T-helper 2 cell treated with Interferon-gamma antibody and Interleukin-4, amounts not matched to agents 5 μg/mL and 100 μg/mL, for 36 hours (primary cell): ENCODE measurements at regions not wholly inside any gene's neighbourhood (a gene's known extent, or its start where the extent isn't known, plus 50 kb on each side); places are given as distances from the start of the nearest gene placed in this dataset.

Source experiments
- DNase-seq: peaks from one replicate; pipeline ENCODE4 v3.0.0; 2021; ENCODE audit warnings: low spot score
- H3K27ac Mint-ChIP-seq: one replicate; pipeline ENCODE4 v1.8.0; 2021; ENCODE audit warnings: mild to moderate bottlenecking, mixed read lengths
- H3K27me3 Mint-ChIP-seq: one replicate; pipeline ENCODE4 v1.8.0; 2021; ENCODE audit warnings: low read depth, mixed read lengths
- H3K36me3 Mint-ChIP-seq: one replicate; pipeline ENCODE4 v1.8.0; 2021; ENCODE audit warnings: low read depth, mixed read lengths
- H3K4me1 Mint-ChIP-seq: one replicate; pipeline ENCODE4 v1.8.0; 2021; ENCODE audit warnings: low read depth, mixed read lengths
- H3K4me3 Mint-ChIP-seq: one replicate; pipeline ENCODE4 v1.8.0; 2022; ENCODE audit warnings: mild to moderate bottlenecking, moderate library complexity, mixed read lengths
- H3K9me3 Mint-ChIP-seq: one replicate; pipeline ENCODE4 v1.8.0; 2021; ENCODE audit warnings: mixed read lengths

- Mint-ChIP-seq H3K27ac (no peak overlapping the region), H3K4me3 (no peak overlapping the region), H3K9me3 (no peaks in the 10 kb centered on the region), H3K27me3 (no peaks in the 10 kb centered on the region), H3K4me1 (peaks cover 7% of the 10 kb centered on the region), H3K36me3 (no peaks in the 10 kb centered on the region)
- no peak for DNase-seq
Measured at GRCh38 chr6:8738951-8739350, 303.6 kb upstream of the SLC35B3 start.

DNA sequence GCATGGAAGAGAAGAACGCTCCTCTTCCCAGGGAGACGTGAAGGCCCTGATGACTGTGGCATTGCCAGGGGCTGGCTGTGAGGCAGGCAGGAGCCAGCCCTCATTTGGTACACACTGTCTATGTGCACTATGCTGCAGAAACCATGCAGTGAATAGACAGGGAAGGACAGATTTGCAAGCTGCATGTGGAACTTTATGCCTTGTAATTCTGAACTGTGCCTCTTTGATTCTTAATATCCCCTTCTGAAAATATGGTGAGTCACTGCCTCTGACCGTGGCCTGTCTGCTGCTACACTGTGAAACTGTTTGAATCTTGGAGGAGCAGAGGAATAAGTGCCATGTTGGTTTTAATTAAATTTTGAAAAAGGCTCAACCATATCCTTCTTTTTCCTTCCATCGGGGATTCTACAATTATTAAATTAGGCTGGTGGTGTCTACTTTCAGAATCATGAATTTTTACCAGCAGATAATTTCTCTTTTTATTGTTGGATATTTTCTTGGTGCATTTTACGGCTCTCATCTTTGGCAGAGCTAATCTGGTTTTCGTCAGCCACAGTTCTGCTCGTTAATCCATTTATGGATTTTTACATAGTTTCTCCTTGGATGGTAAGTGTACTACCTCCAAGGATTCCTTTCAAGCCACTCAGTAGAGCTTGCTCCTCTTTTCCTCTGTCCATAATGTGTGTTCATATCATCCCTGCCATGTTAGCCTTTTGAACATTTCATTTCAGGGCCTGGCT is 301.0 kb upstream of the SLC35B3 start:
- no peaks in the 10 kb centered on the region for H3K9me3 Mint-ChIP-seq
- no peak overlapping the region for H3K4me3 Mint-ChIP-seq
- H3K27ac Mint-ChIP-seq = no peak overlapping the region
- no peaks in the 10 kb centered on the region for H3K27me3 Mint-ChIP-seq
- DNase-seq = no peak
- no peaks in the 10 kb centered on the region for H3K4me1 Mint-ChIP-seq
- no peaks in the 10 kb centered on the region for H3K36me3 Mint-ChIP-seq

GRCh38 chr6:8733879-8734278 is 298.5 kb upstream of the SLC35B3 start:
- no peaks in the 10 kb centered on the region for H3K27me3 Mint-ChIP-seq
- DNase-seq = no peak
- no peaks in the 10 kb centered on the region for H3K36me3 Mint-ChIP-seq
- no peaks in the 10 kb centered on the region for H3K4me1 Mint-ChIP-seq
- H3K27ac Mint-ChIP-seq = no peak overlapping the region
- H3K4me3 Mint-ChIP-seq = no peak overlapping the region
- no peaks in the 10 kb centered on the region for H3K9me3 Mint-ChIP-seq

GRCh38 chr6:8731874-8732273 is 296.5 kb upstream of the SLC35B3 start:
- DNase-seq = no peak
- H3K27ac Mint-ChIP-seq = no peak overlapping the region
- H3K27me3 Mint-ChIP-seq = no peaks in the 10 kb centered on the region
- H3K36me3 Mint-ChIP-seq = no peaks in the 10 kb centered on the region
- no peaks in the 10 kb centered on the region for H3K4me1 Mint-ChIP-seq
- no peaks in the 10 kb centered on the region for H3K9me3 Mint-ChIP-seq
- H3K4me3 Mint-ChIP-seq = no peak overlapping the region

GRCh38 chr6:8710668-8711431 is 275.5 kb upstream of the SLC35B3 start:
- H3K36me3 Mint-ChIP-seq = no peaks in the 10 kb centered on the region

DNA sequence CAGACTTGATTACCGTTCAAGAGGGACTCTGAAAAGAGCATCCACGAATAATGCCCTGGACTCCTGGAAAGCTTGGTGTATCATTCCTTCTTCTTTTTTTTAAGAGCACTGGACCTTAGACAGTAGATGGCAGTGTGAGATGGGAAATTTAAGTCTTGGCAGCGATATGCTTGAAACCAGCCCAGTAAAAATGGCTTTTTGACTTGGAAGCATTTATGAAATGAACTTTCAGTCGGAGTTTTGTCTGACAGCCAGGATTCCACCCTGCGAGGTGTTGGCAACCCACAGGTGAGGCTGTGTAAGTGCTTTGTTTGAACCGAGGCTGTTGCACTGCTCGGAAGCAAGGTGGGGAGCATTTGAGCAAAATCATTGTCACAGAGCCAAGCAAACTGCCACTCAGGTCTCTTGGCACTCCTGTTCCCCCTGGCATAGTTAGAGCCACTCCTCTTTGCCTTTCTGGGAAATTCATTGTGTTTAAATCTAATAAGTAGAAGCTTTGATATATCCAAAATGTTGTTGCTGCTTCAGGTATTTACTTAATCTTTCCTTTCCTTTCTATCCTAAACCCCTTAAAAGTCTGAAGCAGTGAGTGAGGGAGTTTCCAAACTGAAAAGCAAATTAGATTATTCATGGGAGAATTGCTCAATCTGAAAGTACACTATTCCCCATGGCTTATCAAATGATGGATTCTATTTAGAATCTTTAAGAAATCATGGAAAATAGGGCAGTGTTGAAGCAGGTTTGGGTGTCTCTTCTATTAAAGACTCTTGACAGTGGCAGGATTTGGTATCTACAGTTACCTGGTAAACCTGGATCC is 272.8 kb upstream of the SLC35B3 start:
- no peaks in the 10 kb centered on the region for H3K9me3 Mint-ChIP-seq
- no peaks in the 10 kb centered on the region for H3K4me1 Mint-ChIP-seq
- DNase-seq = no peak
- H3K27me3 Mint-ChIP-seq = no peaks in the 10 kb centered on the region
- no peaks in the 10 kb centered on the region for H3K36me3 Mint-ChIP-seq
- no peak overlapping the region for H3K27ac Mint-ChIP-seq
- no peak overlapping the region for H3K4me3 Mint-ChIP-seq

More at GRCh38 chr6:8710668-8711431, 275.5 kb upstream of the SLC35B3 start:
- Mint-ChIP-seq H3K4me1 (no peaks in the 10 kb centered on the region), H3K27me3 (no peaks in the 10 kb centered on the region), H3K27ac (no peak overlapping the region), H3K4me3 (no peak overlapping the region), H3K9me3 (no peaks in the 10 kb centered on the region)
- no peak for DNase-seq

GRCh38 chr6:8707369-8707768 is 272.0 kb upstream of the SLC35B3 start:
- no peaks in the 10 kb centered on the region for H3K27me3 Mint-ChIP-seq
- DNase-seq = no peak

GRCh38 chr6:8705435-8706020 is 270.2 kb upstream of the SLC35B3 start:
- no peaks in the 10 kb centered on the region for H3K27me3 Mint-ChIP-seq
- no peak overlapping the region for H3K27ac Mint-ChIP-seq
- H3K4me1 Mint-ChIP-seq = no peaks in the 10 kb centered on the region

More at GRCh38 chr6:8707369-8707768, 272.0 kb upstream of the SLC35B3 start:
- H3K36me3 Mint-ChIP-seq = no peaks in the 10 kb centered on the region
- H3K4me1 Mint-ChIP-seq = no peaks in the 10 kb centered on the region
- H3K9me3 Mint-ChIP-seq = no peaks in the 10 kb centered on the region
- H3K4me3 Mint-ChIP-seq = no peak overlapping the region
- no peak overlapping the region for H3K27ac Mint-ChIP-seq

GRCh38 chr6:8703059-8703458 is 267.7 kb upstream of the SLC35B3 start:
- H3K4me3 Mint-ChIP-seq = no peak overlapping the region
- no peak for DNase-seq
- H3K9me3 Mint-ChIP-seq = peaks cover 7% of the 10 kb centered on the region
- H3K27me3 Mint-ChIP-seq = no peaks in the 10 kb centered on the region
- no peak overlapping the region for H3K27ac Mint-ChIP-seq
- H3K4me1 Mint-ChIP-seq = no peaks in the 10 kb centered on the region
- H3K36me3 Mint-ChIP-seq = no peaks in the 10 kb centered on the region

More at GRCh38 chr6:8705435-8706020, 270.2 kb upstream of the SLC35B3 start:
- no peak for DNase-seq
- H3K9me3 Mint-ChIP-seq = peaks cover 7% of the 10 kb centered on the region
- H3K4me3 Mint-ChIP-seq = no peak overlapping the region
- H3K36me3 Mint-ChIP-seq = no peaks in the 10 kb centered on the region

DNA sequence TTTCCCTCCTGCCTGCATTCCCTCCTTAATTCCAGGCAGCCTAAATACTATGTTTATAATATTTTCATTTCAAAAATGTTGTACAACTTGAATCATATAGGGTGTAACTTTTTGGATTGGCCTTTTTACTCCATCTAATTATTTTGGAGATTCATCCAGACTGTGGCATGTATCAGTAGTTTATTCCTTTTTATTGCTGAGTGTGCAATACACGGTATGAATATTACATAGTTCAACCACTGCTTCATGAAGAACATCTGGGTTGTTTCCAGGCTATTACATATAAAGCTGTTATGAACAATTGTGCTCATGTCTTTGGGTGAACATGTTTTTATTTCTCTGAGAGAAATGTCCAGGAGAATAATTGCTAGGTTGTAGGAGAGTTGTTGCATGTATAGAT is 253.5 kb upstream of the SLC35B3 start:
- H3K4me1 Mint-ChIP-seq = no peaks in the 10 kb centered on the region
- DNase-seq = no peak
- no peaks in the 10 kb centered on the region for H3K27me3 Mint-ChIP-seq
- no peak overlapping the region for H3K27ac Mint-ChIP-seq
- peaks cover 6% of the 10 kb centered on the region for H3K9me3 Mint-ChIP-seq
- no peaks in the 10 kb centered on the region for H3K36me3 Mint-ChIP-seq
- H3K4me3 Mint-ChIP-seq = no peak overlapping the region

DNA sequence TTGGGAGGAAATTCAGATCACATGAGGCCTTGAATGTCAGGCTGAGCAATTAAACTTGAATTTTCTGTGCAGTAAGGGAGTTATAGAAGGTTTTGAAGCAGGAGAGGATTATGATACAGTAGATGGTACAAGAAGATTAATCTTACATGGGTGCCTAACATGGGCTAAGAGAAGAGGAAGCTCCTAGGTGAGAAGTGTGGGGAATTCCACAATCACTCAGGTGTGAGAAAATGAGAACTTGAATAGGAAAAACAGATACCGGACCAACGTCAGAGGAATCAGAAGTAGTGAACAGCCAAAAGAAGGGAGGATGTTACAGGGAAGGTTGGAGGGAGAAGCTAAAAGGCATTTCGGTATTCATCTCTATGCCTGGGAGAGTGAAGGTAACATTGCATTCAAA is 250.7 kb upstream of the SLC35B3 start:
- H3K36me3 Mint-ChIP-seq = no peaks in the 10 kb centered on the region
- DNase-seq = no peak
- no peaks in the 10 kb centered on the region for H3K27me3 Mint-ChIP-seq
- no peaks in the 10 kb centered on the region for H3K9me3 Mint-ChIP-seq
- H3K4me3 Mint-ChIP-seq = no peak overlapping the region
- H3K4me1 Mint-ChIP-seq = no peaks in the 10 kb centered on the region
- H3K27ac Mint-ChIP-seq = no peak overlapping the region

GRCh38 chr6:8683204-8683603 is 247.9 kb upstream of the SLC35B3 start:
- H3K27ac Mint-ChIP-seq = no peak overlapping the region
- no peak for DNase-seq
- H3K36me3 Mint-ChIP-seq = no peaks in the 10 kb centered on the region
- no peaks in the 10 kb centered on the region for H3K27me3 Mint-ChIP-seq
- H3K9me3 Mint-ChIP-seq = no peaks in the 10 kb centered on the region
- H3K4me1 Mint-ChIP-seq = no peaks in the 10 kb centered on the region
- H3K4me3 Mint-ChIP-seq = no peak overlapping the region

DNA sequence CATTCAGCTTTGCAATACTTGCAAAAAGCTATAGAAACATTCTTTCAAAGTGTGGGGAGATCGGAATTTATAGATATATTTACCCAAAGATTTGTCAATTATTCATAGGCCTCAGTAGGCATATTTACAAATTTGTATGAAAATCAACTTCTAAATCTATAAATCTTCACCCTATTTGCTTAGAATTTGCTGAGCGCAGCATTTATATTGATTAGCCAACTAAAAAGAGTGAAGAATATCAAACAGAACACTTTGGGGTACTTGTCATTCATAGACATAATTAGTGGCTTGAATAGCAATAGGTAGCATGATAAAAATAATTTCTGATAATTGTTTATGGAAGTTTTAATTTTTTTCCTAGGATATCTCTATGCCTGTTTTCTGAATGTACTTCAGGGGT is 244.5 kb upstream of the SLC35B3 start:
- Mint-ChIP-seq H3K27me3 (no peaks in the 10 kb centered on the region), H3K36me3 (no peaks in the 10 kb centered on the region), H3K9me3 (peaks cover 6% of the 10 kb centered on the region), H3K4me1 (no peaks in the 10 kb centered on the region), H3K27ac (no peak overlapping the region), H3K4me3 (no peak overlapping the region)
- DNase-seq = no peak

DNA sequence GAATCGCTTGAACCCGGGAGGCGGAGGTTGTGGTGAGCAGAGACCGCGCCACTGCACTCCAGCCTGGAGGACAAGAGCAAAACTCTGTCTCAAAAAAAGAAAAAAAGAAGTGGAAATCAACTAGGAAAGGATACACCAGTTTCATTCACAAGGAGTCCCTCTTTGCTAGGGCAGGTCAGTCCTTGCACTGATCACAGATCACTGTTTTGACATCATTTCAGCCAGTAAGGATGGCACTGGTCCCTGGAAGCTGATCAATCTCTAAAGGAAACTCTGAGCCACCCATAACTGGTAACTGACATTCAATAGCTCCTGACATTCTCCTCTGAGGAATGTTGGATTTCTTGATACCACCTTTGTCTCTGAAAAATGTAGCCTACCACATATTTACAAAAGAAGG is 243.1 kb upstream of the SLC35B3 start:
- DNase-seq = no peak
- H3K27ac Mint-ChIP-seq = no peak overlapping the region
- no peaks in the 10 kb centered on the region for H3K4me1 Mint-ChIP-seq
- H3K36me3 Mint-ChIP-seq = no peaks in the 10 kb centered on the region
- H3K4me3 Mint-ChIP-seq = no peak overlapping the region
- no peaks in the 10 kb centered on the region for H3K27me3 Mint-ChIP-seq
- peaks cover 6% of the 10 kb centered on the region for H3K9me3 Mint-ChIP-seq
